ENCODE measurements at regions not wholly inside any gene's neighbourhood (a gene's known extent, or its start where the extent isn't known, plus 50 kb on each side); places are given as distances from the start of the nearest gene placed in this dataset.
A peak's percentile ranks its signal among the peaks of the same experiment; 100 is the strongest.
"Not testable (repeated sequence)": the region's sequence is repeated elsewhere in the genome, so short reads cannot be mapped to it uniquely, and the experiment has no call there.

DNA sequence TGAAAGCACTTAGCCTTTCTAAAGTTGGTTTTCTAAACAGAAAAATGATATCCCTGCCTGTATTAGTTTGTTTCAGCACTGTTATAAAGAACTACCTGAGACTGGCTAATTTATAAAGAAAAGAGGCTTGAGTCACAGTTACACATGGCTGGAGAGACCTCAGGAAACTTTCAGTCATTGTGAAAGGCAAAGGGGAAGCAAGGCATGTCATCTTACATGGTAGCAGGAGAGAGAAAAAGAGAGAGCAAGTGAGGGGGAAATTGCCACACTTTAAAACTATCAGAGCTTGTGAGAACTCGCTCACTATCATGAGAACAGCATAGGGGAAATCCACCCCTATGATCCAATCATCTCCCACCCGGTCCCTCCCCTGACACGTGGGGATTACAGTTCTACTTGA lies 64.9 kb downstream of the FAM170A start:
- no peak for DNase-seq

DNA sequence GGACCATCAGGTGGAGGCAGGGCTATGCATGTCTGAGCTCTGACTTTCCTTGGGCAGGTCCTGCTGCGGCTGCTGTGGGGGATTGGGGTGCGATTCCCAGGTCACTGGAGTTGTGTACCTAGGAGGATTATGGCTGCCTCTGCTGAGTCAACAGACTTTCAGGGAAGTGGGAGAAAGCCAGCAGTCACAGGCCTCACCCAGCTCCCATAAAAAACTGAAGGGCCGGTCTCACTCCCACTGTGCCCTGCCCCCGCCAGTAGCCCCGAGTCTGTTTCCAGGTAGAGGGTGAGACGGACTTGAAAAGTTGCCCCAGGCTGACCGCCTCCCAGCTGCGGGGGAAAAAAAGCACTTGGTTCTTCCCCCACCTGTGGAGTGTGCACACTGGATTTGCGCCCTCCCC lies 76.7 kb downstream of the FAM170A start:
- DNase-seq = no peak

DNA sequence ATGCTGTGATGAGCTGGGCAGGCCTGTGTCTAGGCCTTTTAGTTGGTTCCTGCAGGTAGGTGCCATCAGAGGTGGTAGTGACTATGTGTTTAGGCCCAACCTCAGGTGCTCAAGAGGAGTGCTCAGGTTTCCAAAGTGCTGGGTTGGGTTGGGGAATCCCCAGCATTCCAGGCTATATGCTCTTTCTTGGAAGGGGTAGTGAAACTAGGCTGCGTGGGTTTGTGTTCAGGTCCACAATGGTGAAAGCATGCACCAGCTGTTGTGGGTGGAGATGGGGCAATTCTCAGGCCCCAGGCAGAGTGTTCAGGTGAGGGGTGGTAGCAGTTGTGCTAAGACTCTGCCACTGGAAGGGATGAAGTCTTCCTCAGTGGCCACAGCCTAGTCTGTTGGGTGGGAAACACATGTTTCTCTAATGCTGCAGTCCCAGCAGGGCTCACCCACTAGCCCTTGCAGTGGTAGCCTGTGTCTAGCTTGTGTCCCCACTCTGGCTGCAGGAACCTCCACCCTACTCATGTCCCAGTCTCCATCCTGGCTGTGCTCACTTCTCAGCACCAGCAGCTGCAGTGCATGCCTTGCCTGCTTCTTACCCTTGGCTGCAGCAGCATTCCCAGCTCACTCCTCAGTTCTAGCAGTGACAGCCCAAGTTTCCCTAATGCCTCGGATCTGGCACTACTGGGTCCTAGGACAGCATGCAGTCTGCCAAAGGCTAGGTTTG lies 78.9 kb downstream of the FAM170A start:
- no peak for DNase-seq

DNA sequence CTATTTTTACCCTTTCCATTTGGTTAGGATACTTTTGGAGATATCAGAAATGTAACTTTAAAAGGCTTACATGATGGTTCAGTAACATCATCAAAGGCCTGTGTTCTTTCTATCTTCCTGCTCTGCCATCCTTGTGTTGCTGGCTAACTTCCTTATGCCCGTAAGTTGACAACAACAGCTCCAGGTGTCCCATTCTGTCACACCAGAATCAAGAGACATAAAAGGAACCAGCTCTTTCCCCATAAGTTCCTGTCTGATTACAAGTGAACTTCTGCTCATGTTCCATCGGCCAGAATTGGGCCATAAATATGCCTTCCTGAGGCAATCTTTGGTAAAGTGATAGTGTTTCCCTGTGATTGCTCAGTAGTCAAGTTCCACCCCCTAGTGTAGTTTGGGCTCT lies 92.4 kb downstream of the FAM170A start:
- no peak for DNase-seq

DNA sequence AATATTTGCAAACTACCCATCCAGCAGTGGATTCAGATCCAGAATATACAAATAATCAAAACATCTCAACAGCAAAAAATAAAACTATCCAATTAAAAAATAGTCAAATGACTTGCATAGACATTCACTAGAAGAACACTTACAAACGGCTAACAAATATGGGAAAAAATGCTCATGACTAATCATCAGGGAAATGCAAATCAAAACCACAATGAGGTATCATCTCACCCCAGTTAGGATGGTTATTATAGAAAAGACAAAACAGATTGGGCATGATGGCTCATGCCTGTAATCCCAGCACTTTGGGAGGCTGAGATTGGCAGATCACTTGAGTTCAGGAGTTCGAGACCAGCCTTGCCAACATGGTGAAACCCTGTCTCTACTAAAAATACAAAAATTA lies 95.9 kb downstream of the FAM170A start:
- DNase-seq = not testable (repeated sequence)

DNA sequence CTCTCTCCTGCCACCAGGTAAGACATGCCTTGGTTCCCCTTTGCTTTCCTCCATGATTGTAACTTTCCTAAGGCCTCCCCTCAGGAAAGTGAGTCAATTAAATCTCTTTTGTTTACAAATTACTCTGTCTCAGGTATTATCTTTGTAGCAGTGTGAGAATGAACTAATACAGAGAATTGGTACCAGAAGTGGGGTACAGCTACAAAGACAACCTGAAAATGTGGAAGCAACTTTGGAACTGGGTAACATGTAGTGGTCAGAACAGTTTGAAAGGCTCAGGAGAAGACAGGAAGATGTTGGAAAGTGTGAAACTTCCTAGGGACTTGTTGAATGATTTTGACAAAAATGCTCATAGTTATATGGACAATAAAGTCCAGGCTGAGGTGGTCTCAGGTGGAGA lies 97.2 kb downstream of the FAM170A start:
- DNase-seq = no peak

DNA sequence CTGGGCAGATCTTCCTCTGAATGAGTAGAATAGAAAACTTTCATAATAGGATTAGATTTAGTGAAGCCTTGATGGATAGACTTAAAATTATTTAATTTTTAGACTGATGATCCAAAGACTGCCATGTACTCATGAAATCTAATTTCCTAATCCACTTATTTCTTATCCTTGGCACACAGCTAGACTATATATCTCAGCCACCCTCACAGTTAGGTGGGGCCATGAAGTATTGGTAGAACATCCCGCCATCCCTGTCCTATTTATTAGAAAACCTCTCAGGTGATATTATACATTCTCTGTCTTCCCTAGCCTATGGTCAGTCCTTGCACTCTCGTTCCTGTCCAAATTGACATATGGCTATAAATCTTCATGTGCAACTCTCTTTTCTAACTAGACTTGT lies 110.9 kb downstream of the FAM170A start:
- DNase-seq = no peak

DNA sequence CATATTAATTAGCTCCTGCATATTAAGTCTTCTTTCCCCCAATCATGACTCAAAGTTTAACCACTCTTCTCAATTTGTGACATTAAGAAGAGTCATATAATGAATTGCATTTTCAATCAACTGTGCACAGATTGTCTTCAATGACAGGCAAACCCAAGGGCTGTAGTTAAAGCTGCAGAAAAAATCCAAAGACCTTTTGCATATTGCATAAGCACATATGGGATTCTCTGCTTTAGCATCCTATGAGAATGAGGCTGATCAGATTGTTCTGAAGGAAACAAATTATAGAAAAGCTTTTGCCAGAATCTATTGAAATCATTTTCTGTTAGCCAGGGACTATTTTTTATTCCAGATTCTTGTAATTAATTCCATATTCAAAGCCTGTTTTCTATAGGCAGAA lies 112.3 kb downstream of the FAM170A start:
- no peak for DNase-seq

DNA sequence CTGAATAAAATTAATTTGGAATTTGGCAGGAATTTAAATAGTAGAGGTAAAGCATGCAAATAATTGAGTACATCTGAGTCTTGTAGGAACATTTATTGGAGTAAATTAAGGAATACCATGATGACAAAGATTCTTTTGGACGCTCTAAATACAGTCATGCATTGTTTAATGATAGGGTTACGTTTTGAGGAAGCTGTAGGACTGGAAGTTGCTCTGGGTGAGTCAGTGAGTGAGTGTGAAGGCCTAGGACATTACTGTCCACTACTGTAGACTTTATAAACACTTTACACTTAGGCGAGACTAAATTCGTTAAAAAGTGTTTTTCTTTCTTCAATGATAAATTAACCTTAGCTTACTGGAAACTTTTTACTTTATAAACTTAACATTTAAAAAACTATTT lies 113.0 kb downstream of the FAM170A start:
- no peak for DNase-seq

DNA sequence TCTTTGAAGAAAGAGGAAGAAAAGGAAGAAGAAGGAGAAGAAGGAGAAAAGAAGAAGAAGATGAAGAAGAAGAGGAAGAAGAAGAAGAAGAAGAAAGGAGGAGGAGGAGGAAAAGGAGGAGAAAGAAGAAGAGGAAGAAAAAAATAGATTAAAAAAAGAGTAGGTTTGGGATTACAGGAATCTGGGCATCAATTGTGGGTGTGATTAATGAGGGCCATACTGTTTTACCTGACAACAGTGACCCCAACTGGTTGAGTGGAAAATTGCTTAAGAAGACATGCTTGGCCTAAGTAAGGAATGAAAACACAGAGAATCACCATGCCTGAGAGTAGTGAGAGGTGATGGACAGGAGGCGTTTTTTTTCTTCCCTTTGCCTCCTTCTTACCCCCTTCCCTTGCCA lies 114.6 kb downstream of the FAM170A start:
- peak; percentile 36 for DNase-seq

DNA sequence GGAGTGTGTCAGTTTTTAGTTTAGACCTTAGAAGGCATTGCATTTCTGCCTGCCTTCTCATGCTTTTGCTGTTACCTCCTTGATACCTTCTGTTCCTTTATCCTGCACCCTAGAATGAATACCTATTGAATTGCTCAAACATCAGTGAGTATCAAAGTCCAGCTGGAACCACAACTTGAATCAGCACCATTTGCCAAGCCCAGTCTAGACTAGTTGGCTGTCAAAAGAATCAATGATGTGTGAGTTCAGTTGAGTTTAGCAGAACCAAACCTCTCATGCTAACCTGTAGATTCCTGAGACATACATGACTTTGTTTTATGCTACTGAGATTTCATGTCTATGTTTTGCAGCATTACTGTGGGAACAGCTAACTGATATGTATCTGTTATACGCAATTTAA lies 116.6 kb downstream of the FAM170A start:
- DNase-seq = no peak

DNA sequence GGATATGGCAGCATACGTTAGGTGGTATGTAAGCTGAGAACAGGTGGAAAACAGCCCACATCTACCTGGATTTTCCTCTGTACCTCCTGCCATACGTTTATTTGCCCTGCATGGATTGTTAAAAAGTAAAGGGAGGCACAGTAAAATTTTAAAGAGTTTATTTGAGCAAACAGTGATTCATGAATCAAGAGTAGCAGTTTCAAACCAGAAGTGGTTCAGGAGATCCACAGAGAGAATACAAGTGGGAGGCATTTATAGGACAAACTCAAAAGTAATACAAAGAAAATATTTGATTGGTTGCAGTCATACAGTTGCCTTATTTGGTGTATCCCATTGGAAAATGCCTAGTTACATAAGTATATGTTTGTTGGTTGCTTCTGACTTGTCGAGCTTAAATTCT lies 117.6 kb downstream of the FAM170A start:
- no peak for DNase-seq

DNA sequence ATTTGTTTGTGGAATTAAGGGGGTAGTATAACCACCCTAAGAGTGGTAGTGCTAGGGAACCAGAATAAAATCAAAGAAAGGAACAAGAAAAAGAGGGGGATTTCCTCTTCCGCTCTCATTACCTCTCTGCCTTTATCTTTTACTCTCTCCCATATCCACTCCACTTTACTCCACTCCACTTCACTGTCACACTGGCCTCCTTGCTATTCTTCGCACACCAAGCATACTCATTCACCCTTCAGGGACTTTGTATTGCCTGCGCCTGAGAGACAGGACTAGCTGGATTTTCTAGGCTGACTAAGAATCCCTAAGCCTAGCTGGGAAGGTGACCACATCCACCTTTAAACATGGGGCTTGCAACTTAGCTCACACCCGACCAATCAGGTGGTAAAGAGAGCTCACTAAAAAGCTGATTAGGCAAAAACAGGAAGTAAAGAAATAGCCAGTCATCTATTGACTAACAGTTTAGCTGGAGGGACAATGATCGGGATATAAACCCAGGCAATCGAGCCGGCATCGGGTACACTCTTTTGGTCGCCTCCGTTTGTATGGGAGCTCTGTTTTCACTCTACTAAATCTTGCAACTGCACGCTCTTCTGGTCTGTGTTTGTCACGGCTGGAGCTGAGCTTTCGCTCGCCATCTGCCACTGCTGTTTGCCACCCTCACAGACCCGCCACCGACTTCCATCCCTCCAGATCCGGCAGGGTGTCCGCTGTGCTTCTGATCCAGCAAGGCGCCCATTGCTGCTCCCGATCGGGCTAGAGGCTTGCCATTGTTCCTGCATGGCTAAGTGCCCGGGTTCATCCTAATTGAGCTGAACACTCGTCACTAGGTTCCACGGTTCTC lies 121.8 kb downstream of the FAM170A start:
- no peak for DNase-seq

DNA sequence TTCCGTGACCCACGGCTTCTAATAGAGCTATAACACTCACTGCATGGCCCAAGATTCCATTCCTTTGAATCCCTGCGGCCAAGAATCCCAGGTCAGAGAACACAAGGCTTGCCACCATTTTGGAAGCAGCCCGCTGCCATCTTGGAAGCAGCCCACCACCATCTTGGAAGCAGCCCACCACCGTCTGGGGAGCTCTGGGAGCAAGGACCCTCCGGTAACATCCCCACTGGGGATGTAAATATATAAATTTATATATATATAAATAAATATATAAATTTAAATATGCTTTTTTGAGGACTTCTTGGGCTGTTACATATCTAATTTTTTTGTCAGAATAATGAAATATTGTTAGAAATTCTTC lies 122.4 kb downstream of the FAM170A start:
- DNase-seq = no peak

DNA sequence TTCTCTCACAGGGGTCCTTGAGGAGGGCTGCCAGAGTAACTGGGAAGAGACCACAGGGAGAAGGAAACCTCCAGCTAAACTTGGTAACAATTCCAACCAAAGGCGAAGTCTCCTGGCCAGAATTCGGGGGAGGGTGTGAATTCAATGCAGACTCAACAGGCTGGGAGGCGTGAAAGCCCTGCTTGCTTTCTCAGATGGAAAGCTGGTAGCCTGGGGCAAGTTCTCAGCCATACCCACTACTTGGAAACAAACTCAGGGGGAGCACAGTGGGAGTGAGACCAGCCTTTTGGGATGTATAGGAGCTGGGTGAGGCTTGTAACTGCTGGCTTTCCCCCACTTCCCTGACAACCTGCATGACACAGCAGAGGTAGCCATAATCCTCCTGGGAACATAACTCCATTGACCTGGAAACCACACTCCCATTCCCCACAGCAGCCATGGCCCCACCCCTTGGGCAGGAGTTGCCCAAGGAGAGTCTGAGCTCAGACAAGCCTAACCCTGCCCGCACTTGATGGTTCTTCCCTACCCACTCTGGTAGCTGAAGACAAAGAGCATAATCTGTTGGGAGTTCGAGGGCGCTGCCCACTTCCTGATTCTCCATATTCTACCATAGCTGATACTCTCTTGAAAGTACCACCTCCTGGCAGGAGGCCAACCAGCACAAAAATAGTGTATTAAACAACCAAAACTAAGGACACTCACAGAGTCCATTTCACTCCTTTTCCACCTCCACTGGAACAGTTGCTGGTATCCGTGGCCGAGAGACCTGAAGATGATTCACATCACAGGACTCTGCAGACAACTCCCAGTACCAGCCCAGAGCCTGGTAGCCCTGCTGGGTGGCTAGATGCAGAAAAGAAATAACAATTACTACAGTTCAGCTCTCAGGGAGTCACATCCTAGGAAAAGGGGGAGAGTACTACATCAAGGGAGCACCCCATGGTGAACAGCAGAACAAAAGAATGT lies 123.8 kb downstream of the FAM170A start:
- no peak for DNase-seq

DNA sequence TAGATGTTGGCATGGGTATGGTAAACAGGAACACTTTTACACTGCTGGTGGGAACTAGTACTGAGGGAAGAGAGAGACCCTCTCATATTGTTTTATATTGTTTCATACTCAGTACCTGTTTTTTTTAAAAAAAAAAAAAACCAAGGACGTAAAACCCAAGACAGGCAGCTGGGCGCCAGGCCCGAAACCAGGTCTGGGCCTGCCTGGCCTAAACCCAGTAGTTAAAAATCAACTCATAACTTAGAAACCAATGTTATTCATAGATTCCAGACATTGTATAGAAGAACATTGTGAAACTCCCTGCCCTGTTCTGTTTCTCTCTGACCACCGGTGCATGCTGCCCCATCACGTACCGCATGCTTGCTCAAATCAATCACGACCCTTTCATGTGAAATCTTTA lies 125.5 kb downstream of the FAM170A start:
- DNase-seq = not testable (repeated sequence)

DNA sequence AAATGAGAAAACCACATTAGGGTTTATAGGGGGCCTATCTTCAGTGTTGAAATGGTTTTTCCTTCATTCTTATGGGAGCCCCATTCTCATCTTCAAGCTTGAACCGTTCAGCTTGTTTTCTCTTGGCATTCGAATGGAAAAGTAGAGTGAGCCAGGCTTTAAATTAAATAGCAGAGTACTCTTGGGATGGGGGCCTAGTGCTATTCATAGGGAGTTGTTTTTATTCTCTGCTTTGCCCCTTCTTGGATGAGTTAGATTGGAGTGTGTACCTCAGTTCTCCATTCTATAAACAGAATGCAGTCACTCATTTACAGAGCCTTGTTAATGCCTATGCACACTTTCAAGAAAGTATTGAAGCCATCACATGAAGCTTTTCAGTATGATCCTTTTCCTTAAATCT lies 127.9 kb downstream of the FAM170A start:
- DNase-seq = no peak

DNA sequence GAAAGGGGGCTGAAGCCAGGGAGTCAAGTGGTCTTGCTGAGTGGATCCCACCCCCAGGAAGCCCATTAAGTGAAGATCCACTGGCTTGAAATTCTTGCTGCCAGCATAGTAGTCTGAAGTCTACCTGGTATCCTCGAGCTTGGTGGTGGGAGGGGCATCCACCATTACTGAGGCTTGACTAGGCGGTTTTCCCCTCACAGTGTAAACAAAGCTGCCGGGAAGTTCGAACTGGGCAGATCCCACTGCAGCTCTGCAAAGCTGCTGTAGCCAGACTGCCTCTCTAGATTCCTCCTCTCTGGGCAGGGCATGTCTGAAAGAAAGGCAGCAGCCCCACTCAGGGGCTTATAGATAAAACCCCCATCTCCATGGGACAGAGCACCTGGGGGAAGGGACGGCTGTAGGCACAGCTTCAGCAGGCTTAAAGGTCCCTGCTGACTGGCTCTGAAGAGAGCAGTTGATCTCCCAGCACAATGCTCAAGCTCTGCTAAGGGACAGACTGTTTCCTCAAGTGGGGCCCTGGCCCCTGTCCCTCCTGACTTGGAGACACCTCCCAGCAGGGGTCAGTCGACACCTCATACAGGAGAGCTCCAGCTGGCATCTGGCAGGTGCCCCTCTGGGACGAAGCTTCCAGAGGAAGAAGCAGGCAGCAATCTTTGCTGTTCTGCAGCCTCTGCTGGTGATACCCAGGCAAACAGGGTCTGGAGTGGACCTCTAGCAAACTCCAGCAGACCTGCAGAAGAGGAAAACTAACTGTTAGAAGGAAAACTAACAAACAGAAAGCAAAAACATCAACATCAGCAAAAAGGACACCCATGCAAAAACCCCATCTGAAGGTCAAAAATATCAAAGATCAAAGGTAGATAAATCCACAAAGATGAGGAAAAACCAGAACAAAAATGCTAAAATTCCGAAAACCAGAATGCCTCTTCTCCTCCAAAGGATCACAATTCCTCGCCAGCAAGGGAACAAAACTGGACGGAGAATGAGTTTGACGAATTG lies 140.6 kb downstream of the FAM170A start:
- DNase-seq = not testable (repeated sequence)

DNA sequence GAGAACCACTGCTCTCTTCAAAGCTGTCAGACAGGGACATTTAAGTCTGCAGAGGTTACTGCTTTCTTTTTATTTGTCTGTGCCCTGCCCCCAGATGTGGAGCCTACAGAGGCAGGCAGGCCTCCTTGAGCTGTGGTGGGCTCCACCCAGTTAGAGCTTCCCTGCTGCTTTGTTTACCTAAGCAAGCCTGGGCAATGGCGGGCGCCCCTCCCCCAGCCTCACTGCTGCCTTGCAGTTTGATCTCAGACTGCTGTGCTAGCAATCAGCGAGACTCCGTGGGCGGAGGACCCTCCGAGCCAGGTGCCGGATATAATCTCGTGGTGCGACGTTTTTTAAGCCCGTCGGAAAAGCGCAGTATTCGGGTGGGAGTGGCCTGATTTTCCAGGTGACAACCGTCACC lies 150.8 kb downstream of the FAM170A start:
- DNase-seq = not testable (repeated sequence)

DNA sequence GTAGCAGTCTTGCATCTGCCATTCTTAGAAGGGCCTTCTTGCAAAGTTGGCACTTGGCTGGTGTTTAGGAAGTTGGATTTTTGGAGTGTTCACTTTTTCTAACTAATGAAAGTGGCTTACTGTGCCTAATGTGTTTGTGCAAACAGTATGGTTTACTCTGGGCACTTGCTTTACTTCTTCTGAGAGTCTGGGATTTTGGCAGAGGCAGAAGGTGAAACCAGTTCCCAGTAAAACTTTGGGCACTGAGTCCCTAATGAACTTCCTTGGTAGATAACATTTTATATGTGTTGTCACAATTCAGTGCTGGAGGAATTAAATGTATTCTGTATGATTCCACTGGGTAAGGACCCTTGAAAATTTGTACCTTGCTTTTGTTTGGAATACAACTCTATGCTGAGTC lies 155.7 kb downstream of the FAM170A start:
- DNase-seq = no peak

DNA sequence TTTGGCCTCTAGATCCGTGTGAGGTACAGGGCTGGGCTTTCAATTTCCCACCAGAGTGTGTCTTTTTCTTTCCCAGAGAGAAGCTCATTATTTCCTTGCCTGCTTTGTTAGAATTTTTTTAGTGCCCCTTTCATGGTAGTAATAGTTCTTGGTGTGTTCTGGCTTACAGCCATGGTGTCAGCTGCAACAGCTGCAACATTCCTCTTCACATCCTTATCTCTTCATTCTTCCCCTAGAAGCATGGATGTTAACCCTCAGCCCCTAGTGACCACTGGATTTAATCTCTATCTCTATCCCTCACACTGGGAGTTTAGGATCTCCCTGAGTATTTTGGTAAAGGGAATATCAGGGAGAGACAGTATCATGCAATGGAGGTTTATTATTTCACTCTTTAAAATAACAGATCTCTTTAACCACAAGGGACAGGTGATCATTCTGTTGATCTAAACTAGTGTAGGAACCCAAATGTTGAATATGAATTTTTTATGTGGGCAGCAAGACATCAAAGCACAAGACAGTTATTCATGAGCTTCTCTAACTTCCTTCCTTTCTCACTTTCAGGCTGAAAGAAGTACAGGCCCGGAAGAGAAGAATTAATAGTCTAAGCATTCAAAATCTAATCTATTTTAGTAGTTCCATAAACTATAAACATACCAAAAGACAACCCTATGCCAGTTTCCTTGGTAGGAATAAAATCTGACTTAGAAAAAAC lies 160.2 kb downstream of the FAM170A start:
- no peak for DNase-seq
